Cardiac muscle cell (in vitro differentiated cells and primary cell): ENCODE measurements at regions not wholly inside any gene's neighbourhood (a gene's known extent, or its start where the extent isn't known, plus 50 kb on each side); places are given as distances from the start of the nearest gene placed in this dataset.
"Not testable (repeated sequence)": the region's sequence is repeated elsewhere in the genome, so short reads cannot be mapped to it uniquely, and the experiment has no call there.

ENCODE experiments used
- DNase-seq, 2 donors: peaks; one replicate each; pipeline versions ENCODE4 v3.0.0 to v3.0.0-alpha.2; 2010 to 2017; ENCODE audit warnings: low read depth in 1 of 2, low spot score in 1 of 2
- H3K27ac ChIP-seq: fragments of 200-600 bp; sonication (generic); 2 replicates; pipeline ENCODE4 v1.5.1; 2016
- H3K27me3 ChIP-seq: fragments of 200-600 bp; sonication (generic); 2 replicates; pipeline ENCODE4 v1.6.0; 2016; ENCODE audit warnings: control low read depth
- H3K36me3 ChIP-seq: fragments of 200-600 bp; sonication (generic); 2 replicates; pipeline ENCODE4 v1.5.1; 2016; ENCODE audit warnings: control low read depth
- H3K4me1 ChIP-seq: fragments of 200-600 bp; sonication (generic); 2 replicates; pipeline ENCODE4 v1.8.1; 2017; ENCODE audit warnings: low read depth, mild to moderate bottlenecking, mixed run types
- H3K4me3 ChIP-seq: fragments of 200-600 bp; sonication (generic); 2 replicates; pipeline ENCODE4 v1.5.1; 2016; ENCODE audit warnings: mild to moderate bottlenecking
- H3K9me3 ChIP-seq: fragments of 200-600 bp; sonication (generic); 2 replicates; pipeline ENCODE4 v1.5.1; 2017; ENCODE audit warnings: low read depth, mild to moderate bottlenecking, control low read depth
- CTCF ChIP-seq: IDR thresholded peaks from 2 replicates; pipeline ENCODE4 v1.5.1; 2012; ENCODE audit warnings: low read depth, mild to moderate bottlenecking, low read length

GRCh38 chr4:3375688-3376087 lies 66.1 kb upstream of the HGFAC start:
- H3K27ac ChIP-seq, result no peak overlapping the region
- no peak overlapping the region for H3K4me3 ChIP-seq
- DNase-seq, result peak in 1 of 2 donors; percentile 70
- peaks cover 11% of the 10 kb centered on the region for H3K4me1 ChIP-seq
- H3K9me3 ChIP-seq, result no peaks in the 10 kb centered on the region
- TF ChIP-seq CTCF, result no peak
- H3K27me3 ChIP-seq, result peaks cover 10% of the 10 kb centered on the region
- H3K36me3 ChIP-seq, result no peaks in the 10 kb centered on the region

DNA sequence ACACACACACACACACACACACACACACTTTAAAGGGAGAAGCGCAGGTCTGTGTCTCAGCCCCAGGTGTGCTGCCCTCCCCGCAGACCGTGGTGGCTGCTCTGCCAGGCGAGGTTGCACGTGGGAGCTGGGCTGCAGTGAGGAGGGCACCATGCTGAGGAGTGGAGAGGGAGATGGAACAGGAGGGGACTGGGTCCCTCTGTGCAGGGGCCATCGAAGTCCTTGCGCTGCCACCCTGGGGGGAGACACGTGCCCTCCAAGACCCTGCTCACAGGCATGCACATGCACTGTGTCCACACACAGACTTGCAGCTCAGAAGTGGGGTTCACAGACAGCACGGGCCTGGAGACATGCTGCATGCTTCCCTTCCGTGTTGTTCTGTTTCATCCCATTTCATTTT lies 65.5 kb upstream of the HGFAC start:
- no peak for DNase-seq
- no peaks in the 10 kb centered on the region for H3K36me3 ChIP-seq
- no peaks in the 10 kb centered on the region for H3K9me3 ChIP-seq
- H3K27ac ChIP-seq, result no peak overlapping the region
- peaks cover 5% of the 10 kb centered on the region for H3K4me1 ChIP-seq
- H3K4me3 ChIP-seq, result no peak overlapping the region
- H3K27me3 ChIP-seq, result peaks cover 5% of the 10 kb centered on the region
- TF ChIP-seq CTCF, result no peak

- no peaks in the 10 kb centered on the region for H3K4me1 ChIP-seq
Measured at GRCh38 chr4:3377557-3377956, 64.2 kb upstream of the HGFAC start.

GRCh38 chr4:3380336-3380735 lies 61.4 kb upstream of the HGFAC start:
- H3K9me3 ChIP-seq, H3K4me1 ChIP-seq, H3K36me3 ChIP-seq, H3K4me3 ChIP-seq, H3K27ac ChIP-seq, DNase-seq, H3K27me3 ChIP-seq: not testable (repeated sequence)

More at GRCh38 chr4:3377557-3377956, 64.2 kb upstream of the HGFAC start:
- Histone ChIP-seq H3K4me3 (no peak overlapping the region), H3K27ac (no peak overlapping the region), H3K36me3 (no peaks in the 10 kb centered on the region), H3K9me3 (no peaks in the 10 kb centered on the region), H3K27me3 (no peaks in the 10 kb centered on the region)
- DNase-seq, result no peak
- no peak for TF ChIP-seq CTCF

DNA sequence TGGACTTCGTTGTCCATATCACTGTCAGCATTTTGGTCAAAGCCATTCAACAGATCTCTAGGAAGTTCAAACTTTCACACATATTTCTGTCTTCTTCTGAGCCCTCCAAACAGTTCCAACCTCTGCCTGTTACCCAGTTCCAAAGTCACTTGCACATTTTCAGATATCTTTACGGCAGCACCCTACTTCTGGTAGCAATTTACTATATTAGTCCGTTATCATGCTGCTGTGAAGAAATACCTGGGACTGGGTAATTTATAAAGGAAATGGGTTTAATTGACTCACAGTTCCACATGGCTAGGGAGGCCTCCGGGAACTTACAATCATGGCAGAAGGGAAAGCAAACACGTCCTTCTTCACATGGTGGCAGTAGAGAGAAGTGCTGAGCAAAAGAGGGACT lies 60.6 kb upstream of the HGFAC start:
- not testable (repeated sequence) for DNase-seq, H3K9me3 ChIP-seq, H3K36me3 ChIP-seq, H3K27me3 ChIP-seq, H3K27ac ChIP-seq, H3K4me3 ChIP-seq, H3K4me1 ChIP-seq

GRCh38 chr4:3382251-3382650 lies 59.5 kb upstream of the HGFAC start:
- Histone ChIP-seq H3K27me3 (no peaks in the 10 kb centered on the region), H3K9me3 (no peaks in the 10 kb centered on the region), H3K4me3 (no peak overlapping the region), H3K4me1 (peaks cover 9% of the 10 kb centered on the region), H3K36me3 (no peaks in the 10 kb centered on the region), H3K27ac (no peak overlapping the region)
- DNase-seq, result no peak
- no peak for TF ChIP-seq CTCF

GRCh38 chr4:3384391-3384770 lies 57.4 kb upstream of the HGFAC start:
- DNase-seq, result no peak
- TF ChIP-seq CTCF, result no peak
- H3K4me1 ChIP-seq, result peaks cover 31% of the 10 kb centered on the region
- no peak overlapping the region for H3K4me3 ChIP-seq
- H3K36me3 ChIP-seq, result no peaks in the 10 kb centered on the region
- H3K27me3 ChIP-seq, result no peaks in the 10 kb centered on the region
- no peak overlapping the region for H3K27ac ChIP-seq
- H3K9me3 ChIP-seq, result no peaks in the 10 kb centered on the region
